NCI-H1417 (cell line): ENCODE measurements at regions not wholly inside any gene's neighbourhood (a gene's known extent, or its start where the extent isn't known, plus 50 kb on each side); places are given as distances from the start of the nearest gene placed in this dataset.
A peak's percentile ranks its signal among the peaks of the same experiment; 100 is the strongest.

Source experiments
- DNase-seq, 3 experiments: peaks; one replicate each; lab custom pipeline; 2025; lab: John Stamatoyannopoulos, UW

GRCh38 chr4:22949161-22949855 lies 256.6 kb downstream of the GBA3 start:
- no peak for DNase-seq

DNA sequence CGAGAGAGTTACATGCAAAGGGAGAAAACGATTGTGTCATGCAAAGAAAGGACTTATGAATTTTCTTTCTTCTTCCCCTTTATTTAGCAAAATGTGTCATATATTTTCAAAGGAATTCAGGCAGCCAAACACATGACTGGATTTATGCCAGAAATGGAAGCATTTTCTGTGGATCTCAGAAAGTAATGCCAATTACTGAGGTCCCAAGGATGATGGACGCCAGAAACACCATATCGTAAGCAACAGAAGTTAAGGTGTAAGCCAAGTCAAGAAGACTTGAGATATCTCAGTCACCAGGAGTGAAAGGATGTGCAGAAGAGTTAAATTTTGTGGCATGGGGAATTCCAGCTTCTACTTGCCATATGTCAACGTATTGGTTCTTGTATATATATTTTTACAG lies 255.1 kb downstream of the GBA3 start:
- DNase-seq = no peak

GRCh38 chr4:22942920-22943559 lies 250.3 kb downstream of the GBA3 start:
- no peak for DNase-seq

- DNase-seq = peak; percentile 26 to 83 (median 60)
Observed at GRCh38 chr4:22941688-22942375, 249.1 kb downstream of the GBA3 start.

DNA sequence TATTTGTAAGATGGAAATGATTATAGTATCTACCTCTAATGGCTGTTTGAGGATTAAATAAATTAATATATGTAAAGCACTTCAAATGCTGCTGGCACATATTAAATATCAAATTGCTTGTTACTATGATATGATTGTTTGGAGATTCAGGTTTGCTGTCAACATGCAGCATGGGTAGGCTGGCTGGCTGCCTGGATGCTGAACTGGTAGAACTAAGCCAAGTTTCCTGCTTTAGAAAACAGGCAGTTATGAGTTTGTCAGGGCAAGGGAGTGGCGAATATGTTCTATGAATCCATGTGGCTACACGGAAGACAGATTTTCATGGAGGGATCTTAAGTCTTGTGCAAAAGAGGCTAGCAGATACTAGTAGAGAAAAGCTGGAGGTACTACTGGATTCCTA lies 239.6 kb downstream of the GBA3 start:
- DNase-seq = no peak

DNA sequence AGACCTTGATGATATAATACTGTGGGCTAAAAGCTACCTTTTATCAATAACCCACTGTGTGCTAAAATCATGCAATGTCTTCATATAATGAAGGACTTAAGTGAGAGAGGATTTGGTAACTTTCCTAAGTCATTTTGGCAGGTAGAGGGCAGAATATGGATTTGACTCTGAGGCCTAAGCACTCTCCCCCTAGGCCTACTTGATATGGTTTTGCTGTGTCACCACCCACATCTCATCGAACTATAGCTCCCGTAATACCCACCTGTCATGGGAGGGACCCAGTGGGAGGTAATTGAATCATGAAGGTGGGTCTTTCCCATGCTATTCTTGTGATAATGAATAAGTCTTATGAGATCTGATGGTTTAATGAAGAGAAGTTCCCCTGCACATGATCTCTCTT lies 229.7 kb downstream of the GBA3 start:
- DNase-seq = no peak

GRCh38 chr4:22921936-22922335 lies 229.2 kb downstream of the GBA3 start:
- no peak for DNase-seq

- no peak for DNase-seq
Observed at GRCh38 chr4:22911285-22911684, 218.5 kb downstream of the GBA3 start.

DNA sequence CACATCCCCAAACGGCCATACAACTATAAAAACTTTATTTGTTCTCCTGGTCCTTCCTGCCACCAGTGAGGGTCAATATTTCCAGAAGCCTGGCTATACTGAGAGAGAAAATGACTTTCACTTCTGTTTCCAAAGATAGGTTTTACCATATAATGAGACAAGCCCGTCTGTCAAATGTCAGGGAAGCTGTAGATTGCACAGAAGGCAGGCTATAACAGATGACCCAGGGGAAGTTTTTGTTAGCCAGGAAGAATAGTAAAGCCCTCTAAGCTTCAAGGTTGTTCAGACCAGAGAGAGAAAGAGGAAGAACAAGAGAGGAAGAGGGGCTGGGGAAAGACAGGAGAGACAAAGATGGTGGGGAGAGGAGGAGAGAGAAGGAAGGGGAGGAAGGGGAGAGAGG lies 217.5 kb downstream of the GBA3 start:
- no peak for DNase-seq

GRCh38 chr4:22906045-22906444 lies 213.3 kb downstream of the GBA3 start:
- no peak for DNase-seq

GRCh38 chr4:22903913-22904312 lies 211.2 kb downstream of the GBA3 start:
- no peak for DNase-seq

GRCh38 chr4:22901631-22902030 lies 208.9 kb downstream of the GBA3 start:
- DNase-seq = peak in 1 of 3 experiments; percentile 41

DNA sequence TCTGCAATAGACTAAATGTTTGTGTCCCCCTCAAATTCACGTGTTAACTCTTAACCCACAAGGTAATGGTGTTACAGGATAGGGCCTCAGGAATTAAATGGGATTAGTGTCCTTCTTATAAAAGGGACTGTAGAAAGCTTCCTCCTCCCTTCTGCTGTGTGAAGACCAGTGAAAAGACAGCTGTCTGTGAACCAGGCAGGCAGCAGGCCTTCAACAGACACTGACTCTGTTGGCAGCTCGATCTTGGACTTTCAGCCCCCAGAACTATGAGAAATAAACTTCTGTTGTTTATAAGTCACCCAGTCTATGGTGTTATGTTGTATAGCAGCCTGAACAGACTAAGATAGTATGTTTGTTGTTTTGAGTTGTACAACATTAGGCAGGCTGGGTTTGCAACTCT lies 208.1 kb downstream of the GBA3 start:
- no peak for DNase-seq

DNA sequence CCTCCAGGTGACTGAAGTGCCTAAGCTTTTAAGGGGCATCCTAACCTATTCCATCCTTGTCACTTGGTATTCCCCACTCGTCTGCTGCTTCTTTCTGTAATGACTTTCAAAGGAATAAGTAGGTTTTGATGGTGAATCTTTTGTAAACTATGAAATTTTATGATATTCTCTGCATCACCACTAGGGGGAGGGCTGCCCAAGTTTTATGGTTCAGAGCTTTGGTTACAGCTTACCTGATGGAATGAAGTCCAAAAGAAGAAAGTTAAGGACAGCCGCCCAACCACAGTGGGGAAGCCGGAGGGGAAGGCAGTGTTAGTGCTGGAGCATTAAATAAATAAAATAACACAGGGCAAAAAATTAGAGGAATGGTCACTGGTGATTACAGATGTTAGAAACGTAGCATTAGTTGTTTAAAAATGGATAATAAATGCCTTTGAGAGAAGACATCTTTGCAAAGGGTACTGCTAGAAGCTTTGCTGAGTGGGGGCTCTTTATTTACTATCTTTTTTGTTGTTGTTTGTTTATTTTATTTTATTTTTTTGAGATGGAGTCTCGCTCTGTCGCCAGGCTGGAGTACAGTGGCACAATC lies 204.9 kb downstream of the GBA3 start:
- peak in 2 of 3 experiments; percentile 25 to 62 for DNase-seq

DNA sequence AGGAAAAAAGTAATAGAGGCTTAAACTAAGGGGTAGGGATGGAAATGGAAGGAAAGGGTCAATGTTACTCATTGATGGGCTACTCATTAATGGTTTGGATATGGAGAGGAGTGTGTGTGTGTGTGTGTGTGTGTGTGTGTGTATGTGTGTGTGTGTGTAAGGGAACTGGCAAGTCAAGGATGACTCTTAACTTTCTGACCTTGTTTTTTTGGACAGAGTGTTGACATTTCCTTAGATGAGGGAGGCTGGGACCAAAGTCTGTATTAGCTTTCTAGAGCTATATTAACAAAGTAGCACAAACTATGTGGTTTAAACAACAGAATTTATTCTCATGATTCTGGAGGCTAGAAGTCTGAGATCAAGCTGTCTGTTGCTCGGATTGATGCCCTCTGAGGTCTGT lies 202.7 kb downstream of the GBA3 start:
- DNase-seq = no peak

GRCh38 chr4:22884157-22884556 lies 191.4 kb downstream of the GBA3 start:
- no peak for DNase-seq

DNA sequence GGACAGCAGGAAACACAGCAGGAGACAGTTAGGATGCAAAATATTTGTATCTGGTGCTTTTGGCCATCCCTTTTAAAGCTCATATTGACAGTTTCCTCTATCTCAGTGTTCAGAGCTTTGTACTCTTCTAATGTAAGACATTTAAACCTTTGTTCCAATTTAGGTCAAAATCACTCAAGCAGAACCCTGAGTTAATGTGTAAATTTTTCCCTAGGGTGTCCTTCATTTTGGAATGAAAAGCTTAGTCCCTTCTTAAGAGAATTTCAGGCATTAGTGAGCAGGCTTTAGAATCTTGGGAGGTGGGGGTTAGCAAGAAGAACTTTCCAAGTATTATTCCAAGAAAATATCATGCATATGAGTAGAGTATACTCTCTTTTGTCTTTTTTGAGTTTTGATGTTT lies 188.7 kb downstream of the GBA3 start:
- no peak for DNase-seq

DNA sequence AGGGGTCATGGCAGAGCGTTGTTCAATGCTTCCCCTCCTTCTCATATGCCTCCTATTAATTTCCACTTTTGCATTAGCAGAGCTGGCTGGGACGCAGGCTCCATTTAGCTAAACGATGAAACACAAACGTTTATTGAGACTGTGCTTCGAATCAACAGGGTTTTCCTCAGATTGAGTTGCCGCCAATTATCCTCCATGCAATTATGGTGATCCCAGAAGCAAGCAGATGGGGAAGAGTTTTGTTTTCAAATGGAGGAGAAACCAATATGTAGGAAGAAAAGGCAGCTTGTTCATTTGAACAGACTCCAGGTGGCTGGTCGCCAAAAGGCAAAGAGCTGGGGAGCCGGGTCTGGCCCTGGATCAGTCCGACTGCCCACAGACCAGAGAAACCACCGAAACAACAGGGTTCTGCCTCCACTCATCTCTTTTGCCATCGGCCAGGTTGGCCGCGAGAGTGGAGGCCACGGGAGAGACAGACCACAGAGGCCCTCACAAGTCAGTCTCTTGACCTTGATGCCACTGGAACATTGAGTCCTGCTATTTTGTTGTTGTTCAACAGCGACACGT lies 184.8 kb downstream of the GBA3 start:
- peak in 1 of 3 experiments; percentile 26 for DNase-seq

DNA sequence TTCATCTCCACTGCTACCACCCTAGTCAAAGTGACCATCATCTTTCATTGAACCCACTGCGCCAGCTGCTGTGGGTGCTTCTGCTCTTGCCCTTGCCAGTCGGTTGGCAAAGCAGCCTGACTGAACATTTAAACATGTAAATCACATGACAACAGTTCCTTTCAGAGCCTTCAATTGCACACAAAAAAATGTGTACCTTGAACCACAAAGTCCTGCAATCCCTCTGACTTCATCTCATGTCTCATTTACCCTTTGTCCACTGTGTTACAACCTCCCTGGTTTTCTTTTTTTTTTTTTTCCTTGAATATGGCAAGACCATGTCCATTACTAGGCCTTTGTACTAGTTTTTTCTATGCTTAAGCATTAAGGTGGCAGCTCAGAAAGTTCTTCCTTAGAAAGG lies 183.5 kb downstream of the GBA3 start:
- no peak for DNase-seq

GRCh38 chr4:22875587-22876257 lies 183.0 kb downstream of the GBA3 start:
- DNase-seq = no peak

- DNase-seq = no peak
Observed at GRCh38 chr4:22874334-22874912, 181.7 kb downstream of the GBA3 start.

DNA sequence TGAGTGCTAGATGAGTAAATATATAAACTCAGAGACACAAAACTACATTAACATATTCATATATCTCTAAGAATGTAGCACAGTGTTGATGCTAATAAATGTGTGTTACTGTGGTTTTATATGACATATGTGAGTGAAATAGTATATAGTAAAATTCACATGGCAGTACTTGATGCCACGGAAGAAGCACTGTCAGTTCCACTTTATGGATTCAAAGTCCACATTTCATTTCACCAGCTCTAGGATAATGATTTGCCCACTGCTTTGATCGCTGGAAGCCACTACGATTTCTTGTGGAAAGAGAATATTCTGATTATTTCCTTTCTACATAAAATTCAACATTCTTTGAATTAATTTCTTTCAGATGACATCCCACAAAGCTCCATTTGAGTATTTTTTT lies 181.2 kb downstream of the GBA3 start:
- DNase-seq = no peak
